IPS-15b (cell line): ENCODE measurements at regions not wholly inside any gene's neighbourhood (a gene's known extent, or its start where the extent isn't known, plus 50 kb on each side); places are given as distances from the start of the nearest gene placed in this dataset.
"Not testable (repeated sequence)": the region's sequence is repeated elsewhere in the genome, so short reads cannot be mapped to it uniquely, and the experiment has no call there.

Experiments
- H3K27me3 ChIP-seq: one replicate; pipeline ENCODE4 v1.6.1; 2013; ENCODE audit warnings: low read length; ENCODE audit not compliant: control insufficient read depth, insufficient read depth
- H3K36me3 ChIP-seq: one replicate; pipeline ENCODE4 v1.6.1; 2013; ENCODE audit warnings: low read length; ENCODE audit not compliant: control insufficient read depth, insufficient read depth
- H3K4me1 ChIP-seq: one replicate; pipeline ENCODE4 v1.6.1; 2013; ENCODE audit warnings: mild to moderate bottlenecking, low read length; ENCODE audit not compliant: control insufficient read depth, insufficient read depth
- H3K4me3 ChIP-seq: one replicate; pipeline ENCODE4 v1.5.1; 2013; ENCODE audit warnings: low read depth, low read length
- H3K9ac ChIP-seq: one replicate; pipeline ENCODE4 v1.6.1; 2013; ENCODE audit warnings: low read depth, mild to moderate bottlenecking, low read length
- H3K9me3 ChIP-seq: one replicate; pipeline ENCODE4 v1.6.1; 2013; ENCODE audit warnings: mild to moderate bottlenecking, low read length; ENCODE audit not compliant: control insufficient read depth, insufficient read depth

DNA sequence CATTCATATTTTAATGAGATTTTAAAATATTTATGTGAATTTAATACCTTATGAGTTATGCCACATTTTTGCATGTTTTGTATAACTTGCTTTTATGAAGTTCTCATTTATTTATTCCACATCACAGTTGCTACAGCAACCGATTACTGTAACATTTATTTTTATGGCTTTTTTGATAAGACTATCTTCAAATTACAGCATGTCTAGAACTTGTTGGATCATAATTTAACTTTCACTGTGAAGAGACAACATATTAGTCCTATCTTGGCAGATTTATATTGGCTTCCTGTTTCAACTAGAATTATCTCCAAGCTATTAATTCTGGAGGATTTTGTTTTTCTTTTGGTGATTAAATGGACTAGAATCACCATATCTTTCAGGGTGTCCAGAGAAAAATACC lies 793.7 kb upstream of the SLITRK5 start:
- Histone ChIP-seq H3K4me3 (no peak overlapping the region), H3K36me3 (no peaks in the 10 kb centered on the region), H3K27me3 (peaks cover 40% of the 10 kb centered on the region), H3K9me3 (no peaks in the 10 kb centered on the region), H3K4me1 (peaks cover 8% of the 10 kb centered on the region), H3K9ac (no peak overlapping the region)

DNA sequence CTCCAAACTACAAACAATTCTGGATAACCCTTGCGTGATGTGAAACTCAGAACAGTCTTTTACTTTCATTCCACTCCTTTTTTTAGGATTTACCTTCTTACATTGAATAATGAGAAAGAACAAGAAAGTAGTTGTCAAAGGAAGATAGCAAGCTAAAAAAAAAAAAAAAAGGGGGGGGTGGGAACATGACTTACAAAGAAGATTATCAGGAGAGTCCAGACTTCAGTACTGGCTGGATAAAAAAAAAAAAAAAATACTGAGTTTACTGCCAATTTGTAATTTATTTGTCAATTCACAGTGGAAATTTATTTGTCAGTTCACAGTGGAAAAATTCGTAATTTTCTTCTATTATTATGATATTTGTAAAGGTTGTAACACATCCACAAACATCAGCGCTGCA lies 792.4 kb upstream of the SLITRK5 start:
- H3K9me3 ChIP-seq = no peaks in the 10 kb centered on the region
- no peaks in the 10 kb centered on the region for H3K36me3 ChIP-seq
- peaks cover 14% of the 10 kb centered on the region for H3K4me1 ChIP-seq
- no peak overlapping the region for H3K4me3 ChIP-seq
- H3K27me3 ChIP-seq = peaks cover 52% of the 10 kb centered on the region
- H3K9ac ChIP-seq = no peak overlapping the region

DNA sequence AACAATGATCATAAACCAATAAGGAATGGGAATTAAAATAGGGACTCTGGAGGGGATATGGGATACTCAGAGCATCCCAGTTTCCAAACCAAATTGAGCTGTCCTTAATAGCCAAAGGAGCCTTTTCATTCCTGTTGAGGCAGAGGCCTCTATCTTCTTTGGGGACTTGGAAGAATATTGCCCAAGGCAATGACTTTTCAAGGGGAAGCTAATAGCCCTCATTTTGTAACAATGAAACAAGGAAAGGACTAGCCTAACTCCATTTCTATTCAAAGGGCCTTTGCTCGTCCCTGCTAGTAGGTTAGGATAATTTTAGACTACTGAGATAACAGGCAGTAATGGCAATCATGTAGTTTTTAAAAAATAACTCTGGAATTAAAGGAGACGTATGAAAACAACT lies 789.8 kb upstream of the SLITRK5 start:
- peaks cover 57% of the 10 kb centered on the region for H3K27me3 ChIP-seq
- H3K4me1 ChIP-seq = peaks cover 14% of the 10 kb centered on the region
- no peaks in the 10 kb centered on the region for H3K36me3 ChIP-seq
- no peaks in the 10 kb centered on the region for H3K9me3 ChIP-seq
- H3K9ac ChIP-seq = no peak overlapping the region
- H3K4me3 ChIP-seq = no peak overlapping the region

DNA sequence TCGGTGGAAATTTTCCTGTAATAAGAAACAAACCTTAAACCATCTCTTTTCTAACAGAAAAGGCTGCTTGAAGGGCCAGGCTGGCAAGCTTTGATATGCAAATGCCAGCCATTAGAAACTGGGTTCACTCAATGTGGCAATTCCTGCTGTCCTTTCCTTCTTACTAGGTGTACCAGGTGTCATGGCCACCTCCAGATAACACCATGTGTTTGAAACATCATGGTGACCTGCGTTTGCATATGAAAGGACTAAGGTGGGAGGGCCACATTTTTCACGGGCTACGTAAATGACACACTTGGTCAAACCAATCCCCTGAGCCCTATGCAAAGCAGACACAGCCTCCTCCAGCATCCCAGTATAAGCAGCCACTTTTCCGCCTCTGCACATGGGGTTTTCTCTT lies 789.1 kb upstream of the SLITRK5 start:
- H3K4me3 ChIP-seq = no peak overlapping the region
- H3K9me3 ChIP-seq = no peaks in the 10 kb centered on the region
- peaks cover 56% of the 10 kb centered on the region for H3K27me3 ChIP-seq
- H3K36me3 ChIP-seq = no peaks in the 10 kb centered on the region
- H3K4me1 ChIP-seq = peaks cover 14% of the 10 kb centered on the region
- H3K9ac ChIP-seq = no peak overlapping the region

DNA sequence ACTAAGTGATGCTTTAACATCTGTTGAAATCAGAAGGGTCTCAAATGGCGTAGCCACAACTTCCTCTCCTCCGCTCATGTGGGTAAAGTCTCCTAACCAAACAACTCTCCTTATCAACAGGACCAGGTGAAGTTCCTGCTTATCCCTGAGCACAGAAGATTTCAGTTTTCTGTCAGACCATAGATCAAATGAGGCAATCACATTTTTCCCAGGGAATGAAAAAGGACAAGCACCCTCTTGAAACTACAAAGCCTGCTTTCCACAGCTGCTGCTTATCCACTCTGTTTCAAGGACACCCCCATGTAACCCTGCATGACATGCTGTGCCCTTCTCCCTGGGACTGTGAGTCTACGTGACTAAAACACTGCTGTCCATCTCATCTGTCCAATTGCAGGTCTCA lies 788.3 kb upstream of the SLITRK5 start:
- Histone ChIP-seq H3K9ac (no peak overlapping the region), H3K4me3 (no peak overlapping the region), H3K27me3 (peaks cover 49% of the 10 kb centered on the region)

DNA sequence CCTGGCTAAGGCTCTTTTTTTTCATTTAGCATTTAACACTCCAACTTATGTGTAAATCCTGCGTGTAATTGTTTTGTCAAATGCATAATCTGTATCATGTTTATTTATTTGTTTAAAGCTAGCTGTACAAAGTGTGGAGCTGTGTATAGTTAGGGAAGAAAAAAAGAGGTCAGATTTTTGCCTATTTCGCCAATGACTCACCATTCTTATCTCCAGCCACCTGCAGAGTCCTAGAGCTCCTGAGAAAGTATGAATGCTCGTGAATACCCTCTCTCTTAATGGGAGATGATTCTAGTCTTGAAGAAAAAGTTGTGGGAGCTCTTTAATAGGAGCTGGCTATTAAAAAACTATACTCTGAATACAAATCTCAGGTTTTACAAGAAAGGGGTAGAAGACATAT lies 778.8 kb upstream of the SLITRK5 start:
- no peak overlapping the region for H3K4me3 ChIP-seq
- H3K9ac ChIP-seq = no peak overlapping the region
- no peaks in the 10 kb centered on the region for H3K4me1 ChIP-seq
- H3K9me3 ChIP-seq = no peaks in the 10 kb centered on the region
- no peaks in the 10 kb centered on the region for H3K36me3 ChIP-seq
- no peaks in the 10 kb centered on the region for H3K27me3 ChIP-seq

More for the DNA sequence above, 788.3 kb upstream of the SLITRK5 start:
- Histone ChIP-seq H3K9me3 (no peaks in the 10 kb centered on the region), H3K4me1 (peaks cover 14% of the 10 kb centered on the region), H3K36me3 (no peaks in the 10 kb centered on the region)

DNA sequence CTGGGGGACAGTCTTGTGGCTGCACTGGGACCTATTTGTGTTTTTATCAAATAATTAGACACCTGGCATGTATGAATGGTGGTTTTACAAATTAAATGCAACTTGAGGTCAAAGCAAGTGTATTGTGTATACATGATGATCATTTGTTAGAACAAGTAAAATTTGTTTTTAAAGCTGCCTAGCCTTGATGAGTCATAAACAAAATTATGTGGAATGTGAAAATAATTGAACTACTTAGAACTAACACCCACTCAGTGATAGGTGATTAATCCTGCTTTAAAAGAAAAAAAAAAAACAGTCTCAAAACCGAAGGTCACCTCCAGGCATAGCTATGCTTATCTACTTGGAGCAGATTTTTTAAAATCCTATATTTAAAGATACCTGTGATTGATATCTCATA lies 770.3 kb upstream of the SLITRK5 start:
- H3K36me3 ChIP-seq = no peaks in the 10 kb centered on the region
- no peaks in the 10 kb centered on the region for H3K9me3 ChIP-seq
- no peaks in the 10 kb centered on the region for H3K27me3 ChIP-seq
- no peak overlapping the region for H3K9ac ChIP-seq
- no peak overlapping the region for H3K4me3 ChIP-seq
- H3K4me1 ChIP-seq = no peaks in the 10 kb centered on the region

DNA sequence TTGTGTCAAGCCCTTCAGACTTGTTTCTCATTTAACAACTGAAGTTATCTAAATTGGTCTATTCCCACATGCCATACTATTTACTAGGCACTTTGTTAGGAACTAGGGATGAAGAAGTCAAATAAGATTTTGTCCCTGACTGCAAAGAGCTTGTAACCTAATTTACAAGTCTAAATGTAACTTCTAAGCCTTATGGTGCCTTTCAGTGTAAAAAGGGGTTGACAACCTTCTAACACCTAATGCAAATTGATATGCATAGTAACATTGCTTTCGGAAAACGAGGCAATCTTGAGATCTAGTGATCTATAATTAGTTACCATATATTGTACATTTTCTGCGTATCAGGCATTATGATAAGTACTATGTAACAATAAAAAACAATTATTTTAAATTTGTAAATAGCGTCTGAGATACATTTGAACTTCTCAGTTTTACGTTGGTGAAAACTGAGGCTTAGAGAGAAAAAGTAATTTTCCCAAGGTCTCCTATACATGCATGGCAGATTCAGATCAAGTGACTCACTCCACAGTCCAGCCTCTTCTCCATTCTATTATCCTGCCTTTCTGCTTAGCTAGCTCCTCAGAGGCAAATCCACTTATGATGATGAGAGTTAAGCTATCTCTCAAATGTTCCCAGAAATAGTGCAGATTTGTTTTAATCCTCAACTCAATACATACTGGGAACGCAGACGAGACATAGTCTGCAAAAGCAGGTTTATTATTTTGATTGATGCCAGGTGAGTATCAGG lies 764.9 kb upstream of the SLITRK5 start:
- Histone ChIP-seq H3K9ac (no peak overlapping the region), H3K36me3 (no peaks in the 10 kb centered on the region), H3K27me3 (no peaks in the 10 kb centered on the region), H3K4me1 (no peaks in the 10 kb centered on the region), H3K4me3 (no peak overlapping the region), H3K9me3 (no peaks in the 10 kb centered on the region)

DNA sequence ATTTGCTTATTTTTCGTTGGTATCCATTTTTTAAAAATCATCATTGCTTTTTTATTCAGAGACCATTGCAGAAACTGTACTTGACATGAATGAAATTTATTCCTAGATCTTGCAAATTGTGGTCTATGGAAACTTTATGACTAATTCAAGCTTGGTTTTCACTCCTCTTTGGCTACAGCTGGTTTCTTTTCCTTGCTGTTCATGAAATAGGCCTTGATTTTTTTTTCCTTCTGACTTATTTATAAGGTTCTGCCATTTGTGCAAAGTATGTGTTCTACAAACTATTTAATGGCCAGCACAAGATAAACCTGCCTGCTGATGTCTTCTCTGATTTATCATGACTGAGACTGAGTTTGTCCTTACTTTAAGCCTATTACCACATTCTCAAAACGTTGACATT lies 764.0 kb upstream of the SLITRK5 start:
- Histone ChIP-seq H3K4me1 (no peaks in the 10 kb centered on the region), H3K36me3 (no peaks in the 10 kb centered on the region), H3K9me3 (no peaks in the 10 kb centered on the region), H3K9ac (no peak overlapping the region), H3K27me3 (no peaks in the 10 kb centered on the region), H3K4me3 (no peak overlapping the region)

DNA sequence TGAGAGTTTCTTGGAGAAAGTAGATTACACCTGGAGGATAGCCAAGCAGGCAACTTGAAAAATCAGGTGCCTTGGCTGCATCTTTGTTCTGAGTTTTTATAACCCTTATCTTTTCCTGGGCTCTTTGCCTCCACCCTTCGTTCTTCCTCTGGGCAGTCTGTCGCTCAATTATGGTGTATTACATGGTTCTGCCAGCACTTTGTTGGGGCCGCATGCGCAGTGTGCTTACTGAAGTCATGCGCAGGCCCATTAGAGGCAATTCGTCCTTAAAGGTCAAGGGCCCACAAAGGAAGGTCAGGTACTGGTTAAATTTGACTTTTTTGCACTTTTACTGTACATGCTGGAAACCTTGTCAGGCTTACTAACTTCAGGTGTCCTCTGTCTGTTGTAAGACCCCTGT lies 761.9 kb upstream of the SLITRK5 start:
- H3K9ac ChIP-seq = no peak overlapping the region
- H3K27me3 ChIP-seq = no peaks in the 10 kb centered on the region
- H3K9me3 ChIP-seq = no peaks in the 10 kb centered on the region
- no peak overlapping the region for H3K4me3 ChIP-seq
- H3K4me1 ChIP-seq = no peaks in the 10 kb centered on the region
- no peaks in the 10 kb centered on the region for H3K36me3 ChIP-seq

DNA sequence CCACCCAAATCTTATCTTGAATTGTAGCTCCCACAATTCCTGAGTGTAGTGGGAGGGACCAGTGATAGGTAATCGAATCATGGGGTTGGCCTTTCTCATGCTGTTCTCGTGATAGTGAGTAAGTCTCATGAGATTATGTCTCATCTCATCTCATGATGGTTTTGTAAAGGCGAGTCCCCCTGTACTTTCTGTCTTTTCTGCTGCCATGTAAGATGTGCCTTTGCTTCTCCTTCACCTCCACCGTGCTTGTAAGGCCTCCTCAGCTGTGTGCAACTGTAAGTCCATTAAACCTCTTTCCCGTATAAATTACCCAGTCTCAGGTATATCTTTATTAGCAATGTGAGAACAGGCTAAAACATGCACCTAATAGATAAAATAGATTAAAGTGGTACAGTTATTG lies 756.4 kb upstream of the SLITRK5 start:
- Histone ChIP-seq H3K9me3 (no peaks in the 10 kb centered on the region), H3K27me3 (no peaks in the 10 kb centered on the region), H3K4me3 (no peak overlapping the region), H3K36me3 (no peaks in the 10 kb centered on the region), H3K4me1 (no peaks in the 10 kb centered on the region), H3K9ac (no peak overlapping the region)

DNA sequence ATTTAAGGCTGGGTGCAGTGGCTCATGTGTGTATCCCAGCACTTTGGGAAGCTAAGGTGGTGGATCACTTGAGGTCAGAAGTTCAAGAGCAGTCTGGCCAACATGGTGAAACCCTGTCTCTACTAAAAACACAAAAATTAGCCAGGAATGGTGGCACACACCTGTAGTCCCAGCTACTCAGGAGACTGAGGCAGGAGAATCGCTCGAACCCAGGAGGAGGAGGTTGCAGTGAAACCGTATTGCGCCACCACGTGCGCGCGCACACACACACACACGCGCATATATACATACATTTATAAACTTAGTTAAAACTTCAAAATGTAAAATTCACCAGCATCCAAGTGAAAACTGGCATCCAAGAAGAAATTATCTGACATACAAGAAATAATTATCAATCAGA lies 753.7 kb upstream of the SLITRK5 start:
- H3K4me3 ChIP-seq, H3K9me3 ChIP-seq, H3K27me3 ChIP-seq, H3K4me1 ChIP-seq, H3K36me3 ChIP-seq, H3K9ac ChIP-seq: not testable (repeated sequence)
